SK-N-SH (cell line): ENCODE measurements at regions not wholly inside any gene's neighbourhood (a gene's known extent, or its start where the extent isn't known, plus 50 kb on each side); places are given as distances from the start of the nearest gene placed in this dataset.

Experiments
- CTCF ChIP-seq: fragments of 200-600 bp; sonication (generic); IDR thresholded peaks from 2 replicates; pipeline ENCODE4 v1.6.1; 2017; ENCODE audit warnings: antibody characterized with exemption, mild to moderate bottlenecking, moderate library complexity
- EP300 ChIP-seq, 2 experiments: IDR thresholded peaks; 2 replicates each; pipeline versions ENCODE4 v1.4.0 to v1.6.1; 2012; ENCODE audit warnings: borderline replicate concordance in 1 of 2, low read depth in 1 of 2, low read length in 1 of 2
- USF2 ChIP-seq: fragments of 150-350 bp; IDR thresholded peaks from 2 replicates; pipeline ENCODE4 v1.6.1; 2017; ENCODE audit warnings: antibody characterized with exemption, low read length, low read depth, borderline replicate concordance

GRCh38 chr22:20641919-20642579 lies 131.9 kb upstream of the SERPIND1 start:
- TF ChIP-seq EP300 (IDR thresholded peaks at IDR 0.05; ENCODE audit: borderline replicate concordance in 1 of 2, low read depth in 1 of 2, low read length in 1 of 2) (no peak), USF2 (no peak), CTCF (no peak)
